Transverse colon (tissue), 4 donors: ENCODE measurements at regions not wholly inside any gene's neighbourhood (a gene's known extent, or its start where the extent isn't known, plus 50 kb on each side); places are given as distances from the start of the nearest gene placed in this dataset.

Experiments used
- DNase-seq: peaks from one replicate; pipeline ENCODE4 v3.0.0-alpha.2; 2019
- H3K27ac ChIP-seq, 4 donors: fragments of 200-600 bp; sonication (generic); 2 replicates each; pipeline ENCODE4 v1.5.1; 2016 to 2018; ENCODE audit warnings: inconsistent platforms in 4 of 4
- H3K27me3 ChIP-seq: fragments of 200-600 bp; sonication (generic); 2 replicates; pipeline ENCODE4 v1.5.1; 2017; ENCODE audit warnings: inconsistent platforms
- H3K36me3 ChIP-seq, 4 donors: fragments of 200-600 bp; sonication (generic); 2 replicates each; pipeline ENCODE4 v1.5.1; 2017 to 2019; ENCODE audit warnings: inconsistent platforms in 4 of 4
- H3K4me1 ChIP-seq, 4 donors: fragments of 200-600 bp; sonication (generic); 2 replicates each; pipeline ENCODE4 v1.5.1; 2017 to 2020; ENCODE audit warnings: inconsistent platforms in 4 of 4
- H3K4me3 ChIP-seq, 4 donors: fragments of 200-600 bp; sonication (generic); 1 replicate in 1 of 4; 2 replicates in 3 of 4; pipeline versions ENCODE4 v1.5.1 to v1.6.1; 2017 to 2019; ENCODE audit warnings: inconsistent platforms in 4 of 4
- H3K9me3 ChIP-seq, 2 donors: fragments of 200-600 bp; sonication (generic); 2 replicates each; pipeline ENCODE4 v1.5.1; 2017 to 2019; ENCODE audit warnings: inconsistent platforms in 2 of 2
- EP300 ChIP-seq: sonication (generic); formaldehyde crosslinking; IDR thresholded peaks from one replicate; pipeline ENCODE4 v1.6.1; 2017; ENCODE audit warnings: antibody characterized with exemption, low read depth
- POLR2A ChIP-seq: fragments of 450-650 bp; IDR thresholded peaks from one replicate; pipeline ENCODE4 v1.6.1; 2016; ENCODE audit warnings: antibody characterized with exemption, mild to moderate bottlenecking, moderate library complexity
- POLR2AphosphoS5 ChIP-seq, 3 donors: sonication (generic); formaldehyde crosslinking; IDR thresholded peaks; one replicate each; pipeline ENCODE4 v1.6.1; 2016; ENCODE audit warnings: antibody characterized with exemption in 3 of 3
- WGBS, 2 donors: methylation state at CpG; one replicate each; pipeline ENCODE4 v1.1.5; 2018; ENCODE audit warnings: low coverage in 1 of 2; 5-methylcytosine and 5-hydroxymethylcytosine counted together
- in situ Hi-C, 4 donors: fragments of 200-750 bp; cut with MboI; loops; one replicate each; pipeline versions ENCODE4 v1.15.0 to v1.15.1; 2017; ENCODE audit warnings: low sequenced_read_pairs in 3 of 4, low pct_ligation_motif_present in 1 of 4, low pct_unique_long_range_greater_than_20kb in 1 of 4
- intact Hi-C: fragments of 100-400 bp; cut with DNase I; formaldehyde crosslinking; loops from one replicate; pipeline ENCODE4 v1.15.1; 2023; ENCODE audit warnings: low total_unique reads
- TF ChIP-seq, protein P1 (sequence below), 5 experiments: fragments of 200-600 bp in 3 of 5; fragments of 450-650 bp in 2 of 5; sonication (generic) in 3 of 5; IDR thresholded peaks; 1 replicate in 2 of 5; 2 replicates in 3 of 5; pipeline ENCODE4 v1.5.1; 2016 to 2017; ENCODE audit warnings: antibody characterized with exemption in 5 of 5, inconsistent platforms in 3 of 5, mild to moderate bottlenecking in 2 of 5, moderate library complexity in 1 of 5

DNA sequence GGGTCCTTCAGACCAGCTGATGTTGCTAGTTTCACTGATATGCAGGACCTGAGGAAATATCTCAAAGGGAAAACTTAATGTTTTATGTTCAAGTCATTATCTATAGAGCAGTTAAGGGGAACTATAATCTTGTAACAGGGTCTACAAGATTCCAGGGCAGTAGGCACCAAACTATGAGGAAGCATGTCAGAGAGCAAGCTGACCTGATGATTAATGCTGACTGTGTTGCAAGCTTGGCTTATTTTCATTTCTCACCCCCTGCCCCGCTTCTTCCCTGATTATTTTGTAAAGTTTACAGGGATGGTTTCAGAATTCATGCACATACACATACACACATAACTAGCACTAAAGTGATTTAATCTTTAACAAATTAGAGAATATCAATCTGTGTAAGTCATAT is 84.3 kb upstream of the CACNA2D1 start:
- no peaks in the 10 kb centered on the region for H3K4me1 ChIP-seq
- H3K4me3 ChIP-seq: no peak overlapping the region
- WGBS, 2 donors: 89 to 93% methylated on average over 1 of the region's 1 CpG
- no peak for DNase-seq
- no peaks in the 10 kb centered on the region for H3K36me3 ChIP-seq
- TF ChIP-seq EP300: no peak
- TF ChIP-seq POLR2AphosphoS5 (IDR thresholded peaks at IDR 0.05): no peak
- TF ChIP-seq, protein P1, sequence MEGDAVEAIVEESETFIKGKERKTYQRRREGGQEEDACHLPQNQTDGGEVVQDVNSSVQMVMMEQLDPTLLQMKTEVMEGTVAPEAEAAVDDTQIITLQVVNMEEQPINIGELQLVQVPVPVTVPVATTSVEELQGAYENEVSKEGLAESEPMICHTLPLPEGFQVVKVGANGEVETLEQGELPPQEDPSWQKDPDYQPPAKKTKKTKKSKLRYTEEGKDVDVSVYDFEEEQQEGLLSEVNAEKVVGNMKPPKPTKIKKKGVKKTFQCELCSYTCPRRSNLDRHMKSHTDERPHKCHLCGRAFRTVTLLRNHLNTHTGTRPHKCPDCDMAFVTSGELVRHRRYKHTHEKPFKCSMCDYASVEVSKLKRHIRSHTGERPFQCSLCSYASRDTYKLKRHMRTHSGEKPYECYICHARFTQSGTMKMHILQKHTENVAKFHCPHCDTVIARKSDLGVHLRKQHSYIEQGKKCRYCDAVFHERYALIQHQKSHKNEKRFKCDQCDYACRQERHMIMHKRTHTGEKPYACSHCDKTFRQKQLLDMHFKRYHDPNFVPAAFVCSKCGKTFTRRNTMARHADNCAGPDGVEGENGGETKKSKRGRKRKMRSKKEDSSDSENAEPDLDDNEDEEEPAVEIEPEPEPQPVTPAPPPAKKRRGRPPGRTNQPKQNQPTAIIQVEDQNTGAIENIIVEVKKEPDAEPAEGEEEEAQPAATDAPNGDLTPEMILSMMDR (IDR thresholded peaks at IDR 0.05): no peak
- TF ChIP-seq POLR2A: no peak
- in situ Hi-C loops: loop anchor here in 1 of 4 donors (25.0 kb wide), 1 partner anchor 109 kb away; no protein-coding TSS in a partner anchor
- intact Hi-C loops: no loop called here
- H3K27me3 ChIP-seq: no peaks in the 10 kb centered on the region
- H3K27ac ChIP-seq: no peak overlapping the region
- H3K9me3 ChIP-seq: no peaks in the 10 kb centered on the region

DNA sequence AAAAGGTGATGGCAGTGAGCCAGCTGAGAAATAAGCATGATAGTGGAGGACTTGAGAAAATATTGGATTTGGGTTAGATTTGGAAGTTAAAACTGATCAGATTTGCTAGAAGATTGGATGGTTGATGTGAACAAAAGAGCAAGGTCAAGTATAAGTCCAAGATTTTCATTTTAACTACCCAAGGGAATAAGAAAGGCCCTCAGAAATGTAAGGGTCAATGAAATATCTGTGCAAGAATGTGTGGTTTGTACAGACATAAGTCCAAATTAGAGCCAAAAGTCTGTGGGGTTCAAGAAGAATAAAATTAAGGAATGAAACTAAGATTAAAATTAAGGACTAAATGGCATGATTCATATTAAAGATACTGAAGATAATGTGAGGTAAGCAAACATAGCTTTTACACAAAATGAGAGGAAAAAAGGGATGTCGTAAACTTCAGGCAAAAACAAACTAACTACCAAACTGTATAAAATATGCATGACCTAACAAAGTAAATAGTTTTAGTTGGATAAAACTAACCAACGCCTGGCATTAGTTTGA is 78.4 kb upstream of the CACNA2D1 start:
- 72 to 74% methylated on average over 2 of the region's 2 CpGs for WGBS, 2 donors
- intact Hi-C loops: no loop called here
- TF ChIP-seq POLR2A (no peak), POLR2AphosphoS5 (IDR thresholded peaks at IDR 0.05) (no peak), EP300 (no peak)
- TF ChIP-seq, protein P1 (IDR thresholded peaks at IDR 0.05): no peak
- in situ Hi-C loops: no loop called here
- Histone ChIP-seq H3K9me3 (no peaks in the 10 kb centered on the region), H3K4me1 (no peaks in the 10 kb centered on the region), H3K27ac (no peak overlapping the region), H3K4me3 (no peak overlapping the region), H3K36me3 (no peaks in the 10 kb centered on the region), H3K27me3 (no peaks in the 10 kb centered on the region)
- no peak for DNase-seq

DNA sequence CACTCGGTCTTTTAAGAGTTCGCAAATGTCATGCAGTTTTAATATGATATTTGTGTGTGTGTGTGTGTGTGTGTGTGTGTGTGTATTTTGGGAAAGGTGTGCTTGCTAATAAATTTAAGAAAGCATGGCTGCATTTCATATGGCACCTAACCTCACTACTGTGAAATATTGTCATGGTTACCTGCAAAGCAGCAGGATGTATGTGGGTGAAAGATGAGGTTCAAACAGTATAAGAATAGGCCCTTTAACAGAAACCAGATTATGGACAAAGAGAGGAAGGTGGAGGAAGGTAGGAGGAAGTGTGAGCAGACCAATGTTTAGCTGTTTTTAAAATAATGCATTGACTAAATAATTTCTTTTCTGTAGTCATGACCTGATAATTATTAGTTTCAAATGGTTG is 73.5 kb upstream of the CACNA2D1 start:
- Histone ChIP-seq H3K36me3 (no peaks in the 10 kb centered on the region), H3K27me3 (no peaks in the 10 kb centered on the region), H3K9me3 (no peaks in the 10 kb centered on the region), H3K4me1 (no peaks in the 10 kb centered on the region), H3K4me3 (no peak overlapping the region), H3K27ac (no peak overlapping the region)
- intact Hi-C loops (no loop called here), in situ Hi-C loops (no loop called here)
- TF ChIP-seq EP300: no peak
- no peak for DNase-seq
- WGBS, 2 donors: 82 to 100% methylated on average over 2 of the region's 2 CpGs

DNA sequence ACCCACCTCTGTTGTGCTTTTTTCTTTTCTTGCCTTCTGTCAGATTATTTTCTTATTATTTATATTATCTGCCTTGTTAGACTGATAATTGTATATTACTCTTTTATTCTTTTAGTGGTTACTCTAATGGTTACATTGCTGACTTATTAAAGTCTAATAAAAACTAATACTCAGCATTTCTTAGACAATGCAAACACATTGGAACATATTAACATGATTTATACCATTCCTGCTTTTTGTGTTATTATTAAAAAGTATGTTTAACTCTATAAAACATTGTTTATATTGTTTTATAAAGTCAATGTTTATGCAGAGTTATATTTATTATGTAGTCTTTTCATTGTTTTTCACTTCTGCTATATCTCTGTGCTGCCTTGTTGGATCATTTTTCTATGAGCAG is 68.0 kb upstream of the CACNA2D1 start:
- Histone ChIP-seq H3K4me3 (no peak overlapping the region), H3K9me3 (no peaks in the 10 kb centered on the region), H3K4me1 (no peaks in the 10 kb centered on the region), H3K27ac (no peak overlapping the region), H3K27me3 (no peaks in the 10 kb centered on the region), H3K36me3 (no peaks in the 10 kb centered on the region)
- no peak for DNase-seq
- TF ChIP-seq, protein P1 (IDR thresholded peaks at IDR 0.05): no peak
- no peak for TF ChIP-seq POLR2AphosphoS5 (IDR thresholded peaks at IDR 0.05)
- no peak for TF ChIP-seq POLR2A
- TF ChIP-seq EP300: no peak
- in situ Hi-C loops: no loop called here
- intact Hi-C loops: no loop called here
